Activated CD8-positive, alpha-beta T cell treated with anti-CD3 and anti-CD28 coated beads, Interleukin-2, amount 10 ng/mL, durations not matched to agents 7 days and 5 days (primary cell): ENCODE measurements at regions not wholly inside any gene's neighbourhood (a gene's known extent, or its start where the extent isn't known, plus 50 kb on each side); places are given as distances from the start of the nearest gene placed in this dataset.

Experiments used
- ATAC-seq: fragments of 150-1000 bp; cut with Tn5 transposase; one replicate; pipeline ENCODE4 v1.10.0; 2021; ENCODE audit warnings: moderate library complexity
- CTCF ChIA-PET: fragments of 350-600 bp; sonication (Branson Sonifier 250); formaldehyde crosslinking; loops from one replicate; lab custom pipeline; 2021; ENCODE audit warnings: antibody characterized with exemption; lab: Charles Lee
- POLR2A ChIA-PET: fragments of 350-600 bp; sonication (Branson Sonifier 250); formaldehyde crosslinking; loops from one replicate; lab custom pipeline; 2021; ENCODE audit warnings: antibody characterized with exemption; lab: Charles Lee
- DNase-seq: peaks from one replicate; pipeline ENCODE4 v3.0.0-alpha.2; 2020
- H3K27ac Mint-ChIP-seq: one replicate; pipeline ENCODE4 v1.8.0; 2021; ENCODE audit warnings: mild to moderate bottlenecking, mixed read lengths
- H3K27me3 Mint-ChIP-seq: one replicate; pipeline ENCODE4 v1.8.0; 2021; ENCODE audit warnings: low read depth, mixed read lengths
- H3K36me3 Mint-ChIP-seq: one replicate; pipeline ENCODE4 v1.8.0; 2021; ENCODE audit warnings: low read depth, mixed read lengths
- H3K4me1 Mint-ChIP-seq: one replicate; pipeline ENCODE4 v1.8.0; 2021; ENCODE audit warnings: low read depth, mixed read lengths
- H3K4me3 Mint-ChIP-seq: one replicate; pipeline ENCODE4 v1.8.0; 2021; ENCODE audit warnings: mild to moderate bottlenecking, mixed read lengths
- H3K9me3 Mint-ChIP-seq: one replicate; pipeline ENCODE4 v1.8.0; 2022; ENCODE audit warnings: mixed read lengths; ENCODE audit not compliant: insufficient read depth

DNA sequence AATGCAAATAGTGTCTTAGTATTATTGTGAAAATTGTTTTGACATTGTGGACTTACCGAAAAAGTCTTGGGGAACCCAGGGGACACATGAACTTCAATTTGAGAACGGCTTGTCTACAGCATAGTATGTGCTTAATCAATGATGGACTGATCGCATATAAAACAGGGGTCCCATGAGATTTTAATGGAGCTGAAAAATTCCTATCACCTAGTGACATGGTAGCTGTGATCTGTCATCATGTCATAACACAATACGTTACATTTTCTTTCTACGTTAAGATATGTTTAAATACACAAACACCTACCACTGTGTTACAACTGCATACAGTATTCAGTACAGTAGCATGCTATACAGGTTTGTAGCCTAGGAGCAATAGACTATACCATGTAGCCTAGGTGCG, 153.3 kb upstream of the FOXD3 start:
- DNase-seq = no peak
- no peak overlapping the region for H3K27ac Mint-ChIP-seq
- H3K9me3 Mint-ChIP-seq = no peaks in the 10 kb centered on the region
- no peak for ATAC-seq
- H3K27me3 Mint-ChIP-seq = peaks cover 5% of the 10 kb centered on the region
- CTCF ChIA-PET = no interaction called here
- H3K4me1 Mint-ChIP-seq = no peaks in the 10 kb centered on the region
- H3K36me3 Mint-ChIP-seq = no peaks in the 10 kb centered on the region
- no peak overlapping the region for H3K4me3 Mint-ChIP-seq
- POLR2A ChIA-PET = no interaction called here

DNA sequence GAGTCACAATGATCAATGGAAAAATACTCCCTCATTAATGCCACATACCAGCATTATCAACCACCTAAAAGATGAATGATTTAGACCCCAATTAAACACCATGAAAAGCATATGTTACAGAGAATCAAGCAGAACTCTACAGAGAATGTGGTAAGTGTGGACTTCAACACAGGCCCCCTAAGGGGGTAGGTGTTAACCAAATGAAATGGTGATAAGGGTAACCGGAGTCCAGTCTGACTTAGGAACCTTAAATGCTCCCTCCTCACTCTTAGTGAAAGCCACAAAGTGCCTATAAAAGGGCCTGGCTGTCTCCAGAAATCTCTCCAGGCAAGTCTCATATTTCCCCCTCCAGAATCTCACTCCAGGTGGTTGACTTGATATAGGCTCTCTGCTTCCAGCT, 149.2 kb upstream of the FOXD3 start:
- ATAC-seq = no peak
- ChIA-PET CTCF (no interaction called here), POLR2A (no interaction called here)
- H3K27me3 Mint-ChIP-seq = peaks cover 4% of the 10 kb centered on the region
- no peaks in the 10 kb centered on the region for H3K36me3 Mint-ChIP-seq
- H3K9me3 Mint-ChIP-seq = no peaks in the 10 kb centered on the region
- no peaks in the 10 kb centered on the region for H3K4me1 Mint-ChIP-seq
- no peak overlapping the region for H3K27ac Mint-ChIP-seq
- DNase-seq = no peak
- H3K4me3 Mint-ChIP-seq = no peak overlapping the region

DNA sequence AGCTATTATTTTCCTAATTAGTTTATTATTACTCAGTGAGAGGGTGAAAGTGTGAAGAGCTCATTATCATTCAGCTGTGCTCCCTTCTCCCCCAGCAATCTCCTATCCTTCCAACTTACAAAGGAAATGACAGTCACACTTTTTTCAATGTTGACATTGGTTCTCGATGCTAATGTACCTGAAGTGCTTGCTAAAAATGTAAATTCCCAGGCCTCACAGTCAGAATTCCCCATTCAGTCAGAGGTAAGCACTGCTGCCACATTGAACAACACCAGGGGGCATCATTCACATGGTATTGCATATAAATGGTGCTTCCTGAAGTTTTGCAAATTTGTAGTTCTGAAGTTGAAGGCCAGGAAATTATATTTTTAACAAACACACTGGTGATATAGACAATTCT, 132.7 kb upstream of the FOXD3 start:
- ATAC-seq (no peak), DNase-seq (no peak)
- no peak overlapping the region for H3K27ac Mint-ChIP-seq
- H3K4me3 Mint-ChIP-seq = no peak overlapping the region
- CTCF ChIA-PET = no interaction called here
- POLR2A ChIA-PET = no interaction called here
- no peaks in the 10 kb centered on the region for H3K36me3 Mint-ChIP-seq
- no peaks in the 10 kb centered on the region for H3K9me3 Mint-ChIP-seq
- no peaks in the 10 kb centered on the region for H3K4me1 Mint-ChIP-seq
- H3K27me3 Mint-ChIP-seq = peaks cover 5% of the 10 kb centered on the region

DNA sequence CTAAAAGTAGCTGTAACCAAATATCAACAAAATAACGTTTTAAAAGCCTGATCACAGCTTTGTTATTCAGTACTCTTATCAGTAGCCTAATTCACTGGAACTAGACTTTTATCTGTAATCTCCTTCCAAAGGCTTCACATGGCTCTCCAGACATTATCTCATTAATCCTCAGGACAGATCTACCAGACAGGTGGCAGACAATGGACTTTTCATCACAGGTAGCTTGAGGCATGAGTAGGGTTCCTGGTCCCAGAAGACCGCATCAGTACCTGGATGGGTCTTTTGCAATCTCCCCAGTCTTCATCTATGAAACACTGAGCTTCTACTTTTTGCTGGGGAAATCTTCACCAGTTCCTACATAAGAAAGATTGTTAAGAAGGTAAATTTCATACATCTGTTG, 132.2 kb upstream of the FOXD3 start:
- no peak for ATAC-seq
- DNase-seq = no peak
- no peak overlapping the region for H3K27ac Mint-ChIP-seq
- H3K27me3 Mint-ChIP-seq = peaks cover 3% of the 10 kb centered on the region
- ChIA-PET CTCF (interaction anchor here (1.2 kb wide), 1 partner anchor 252 kb away, joined by 3 read pairs; no protein-coding TSS in a partner anchor), POLR2A (no interaction called here)
- H3K4me1 Mint-ChIP-seq = no peaks in the 10 kb centered on the region
- H3K4me3 Mint-ChIP-seq = no peak overlapping the region
- H3K36me3 Mint-ChIP-seq = no peaks in the 10 kb centered on the region
- H3K9me3 Mint-ChIP-seq = no peaks in the 10 kb centered on the region

DNA sequence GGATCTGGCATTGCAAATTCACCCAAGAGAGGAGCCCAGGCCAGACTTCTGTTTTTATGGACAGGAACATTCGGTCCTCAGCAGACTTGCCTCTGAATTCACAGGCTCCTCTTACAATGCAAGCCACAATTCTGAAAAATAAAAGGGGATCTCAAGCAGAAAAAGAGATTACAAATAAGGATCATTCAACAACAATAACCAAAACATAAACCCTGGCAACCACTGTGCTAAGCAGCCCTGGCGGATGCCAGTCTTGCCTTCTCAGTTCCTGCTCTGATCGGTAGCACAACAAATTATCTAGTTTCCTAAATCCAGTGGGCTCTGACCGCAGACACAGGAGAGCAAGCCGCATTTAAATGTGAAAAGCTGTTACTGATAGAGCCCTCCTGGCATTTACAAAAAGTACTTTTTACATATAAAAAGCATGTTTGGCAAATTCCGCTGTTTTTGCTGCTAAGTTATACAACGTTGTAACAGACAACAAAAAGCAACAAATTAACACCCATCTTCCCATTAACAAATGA, 123.4 kb upstream of the FOXD3 start:
- Mint-ChIP-seq H3K27me3 (no peaks in the 10 kb centered on the region), H3K36me3 (no peaks in the 10 kb centered on the region), H3K27ac (no peak overlapping the region), H3K4me1 (no peaks in the 10 kb centered on the region), H3K9me3 (no peaks in the 10 kb centered on the region), H3K4me3 (no peak overlapping the region)
- ATAC-seq = no peak
- ChIA-PET POLR2A (no interaction called here), CTCF (no interaction called here)
- DNase-seq = no peak

DNA sequence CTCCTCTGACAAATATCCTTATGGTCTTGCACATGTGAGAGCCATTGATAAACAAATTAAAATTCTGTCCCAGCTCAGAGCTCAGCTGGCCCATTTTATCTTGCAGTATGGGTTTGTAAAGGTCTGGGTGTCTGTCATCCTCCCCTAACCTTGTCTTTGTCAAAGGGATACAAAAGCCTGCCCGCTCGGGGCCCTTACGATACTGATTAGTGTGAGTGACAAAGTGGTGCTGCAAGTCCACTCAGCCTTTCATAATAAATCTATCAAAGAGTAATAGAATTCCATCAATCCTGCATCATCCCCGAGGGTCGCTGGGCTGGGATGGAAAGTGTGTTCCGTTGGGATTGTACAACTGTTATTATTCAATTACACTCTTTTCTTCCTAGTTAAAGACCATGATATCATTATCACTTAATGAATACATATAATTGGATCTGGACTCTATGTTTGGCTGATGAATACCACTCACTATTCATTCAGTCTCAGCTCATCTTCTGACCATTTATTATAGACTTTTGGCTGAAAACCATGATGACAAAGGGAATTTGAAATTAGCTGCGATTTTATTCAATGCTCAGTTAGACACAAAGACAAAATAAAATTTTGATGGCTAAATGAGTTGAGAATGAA, 122.5 kb upstream of the FOXD3 start:
- ATAC-seq = no peak
- no peaks in the 10 kb centered on the region for H3K36me3 Mint-ChIP-seq
- ChIA-PET POLR2A (no interaction called here), CTCF (no interaction called here)
- no peak overlapping the region for H3K27ac Mint-ChIP-seq
- DNase-seq = no peak
- H3K4me1 Mint-ChIP-seq = no peaks in the 10 kb centered on the region
- no peak overlapping the region for H3K4me3 Mint-ChIP-seq
- no peaks in the 10 kb centered on the region for H3K9me3 Mint-ChIP-seq
- no peaks in the 10 kb centered on the region for H3K27me3 Mint-ChIP-seq

DNA sequence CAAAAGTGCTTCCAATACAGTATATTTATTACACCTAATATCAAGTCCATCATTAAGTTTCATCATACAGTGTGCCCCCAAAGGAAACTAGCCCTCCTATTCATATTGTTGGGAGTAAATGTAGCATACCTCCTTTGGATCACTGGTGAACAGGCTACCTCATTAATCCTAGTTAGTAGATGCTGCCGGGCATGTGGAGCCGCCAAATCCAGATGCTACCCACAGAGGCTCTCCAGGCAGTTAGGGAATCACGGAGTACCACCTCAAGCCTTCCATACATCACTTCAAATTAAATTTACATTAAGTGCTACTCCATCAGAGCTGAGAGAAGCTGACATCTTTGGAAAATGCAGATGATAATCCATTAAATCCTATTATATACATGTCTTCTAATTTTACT, 121.7 kb upstream of the FOXD3 start:
- no peak for ATAC-seq
- ChIA-PET POLR2A (no interaction called here), CTCF (no interaction called here)
- H3K36me3 Mint-ChIP-seq = no peaks in the 10 kb centered on the region
- H3K27ac Mint-ChIP-seq = no peak overlapping the region
- H3K4me1 Mint-ChIP-seq = no peaks in the 10 kb centered on the region
- no peaks in the 10 kb centered on the region for H3K27me3 Mint-ChIP-seq
- no peak for DNase-seq
- no peaks in the 10 kb centered on the region for H3K9me3 Mint-ChIP-seq
- no peak overlapping the region for H3K4me3 Mint-ChIP-seq

DNA sequence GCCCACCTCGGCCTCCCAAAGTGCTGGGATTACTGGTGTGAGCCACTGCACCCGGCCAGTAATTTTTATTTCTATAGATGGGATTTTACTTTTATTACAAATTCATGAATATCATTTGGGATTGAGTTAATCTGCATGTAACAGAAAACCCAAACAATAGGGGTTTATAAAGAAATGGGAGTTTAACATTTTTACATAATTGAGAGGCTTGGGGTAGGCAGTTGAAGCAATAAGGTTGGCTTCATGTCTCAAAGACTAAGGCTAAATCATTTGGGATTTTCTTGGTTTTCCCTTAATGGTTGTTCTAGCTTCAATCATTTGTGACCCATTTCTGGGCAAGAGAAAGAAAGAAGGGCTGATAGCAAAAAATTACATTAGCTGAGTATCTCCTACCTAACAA, 118.7 kb upstream of the FOXD3 start:
- Mint-ChIP-seq H3K4me3 (no peak overlapping the region), H3K36me3 (no peaks in the 10 kb centered on the region), H3K9me3 (no peaks in the 10 kb centered on the region), H3K4me1 (no peaks in the 10 kb centered on the region), H3K27me3 (no peaks in the 10 kb centered on the region), H3K27ac (no peak overlapping the region)
- POLR2A ChIA-PET = no interaction called here
- DNase-seq (no peak), ATAC-seq (no peak)
- CTCF ChIA-PET = no interaction called here

DNA sequence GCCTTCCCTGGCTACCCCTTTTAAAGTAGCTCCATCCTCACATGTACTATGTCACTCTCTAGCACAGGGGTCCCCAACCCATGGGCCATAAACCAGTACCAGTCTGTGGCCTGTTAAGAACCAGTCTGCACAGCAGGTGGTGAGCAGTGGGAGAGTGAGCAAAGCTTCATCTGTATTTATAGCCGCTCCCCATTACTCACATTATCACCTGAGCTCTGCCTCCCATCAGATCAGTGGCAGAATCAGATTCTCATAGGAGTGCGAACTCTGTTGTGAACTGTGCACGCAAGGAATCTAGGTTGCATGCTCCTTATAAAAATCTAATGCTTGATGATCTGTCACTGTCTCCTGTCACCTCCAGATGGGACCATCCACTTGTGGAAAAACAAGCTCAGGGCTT, 116.6 kb upstream of the FOXD3 start:
- Mint-ChIP-seq H3K9me3 (no peaks in the 10 kb centered on the region), H3K27me3 (peaks cover 2% of the 10 kb centered on the region), H3K4me1 (no peaks in the 10 kb centered on the region), H3K4me3 (no peak overlapping the region), H3K36me3 (no peaks in the 10 kb centered on the region), H3K27ac (no peak overlapping the region)
- ChIA-PET POLR2A (no interaction called here), CTCF (no interaction called here)
- no peak for DNase-seq
- ATAC-seq = no peak

DNA sequence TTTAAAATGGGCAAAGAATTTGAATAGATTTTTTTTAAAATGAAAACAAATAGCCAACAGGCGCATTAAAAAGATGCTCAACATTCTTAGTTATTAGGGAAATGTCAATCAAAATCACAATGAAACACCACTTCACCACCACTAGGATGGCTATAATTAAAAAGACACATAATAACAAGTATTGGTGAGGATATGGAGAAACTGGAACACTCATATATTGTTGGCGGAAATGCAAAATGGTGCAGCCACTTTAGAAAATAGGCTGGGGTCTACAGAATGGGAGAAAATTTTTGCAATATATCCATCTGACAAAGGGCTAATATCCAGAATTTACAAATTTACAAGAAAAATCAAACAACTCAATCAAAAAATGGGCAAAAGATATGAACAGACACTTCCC, 107.8 kb upstream of the FOXD3 start:
- no peaks in the 10 kb centered on the region for H3K27me3 Mint-ChIP-seq
- ChIA-PET POLR2A (no interaction called here), CTCF (no interaction called here)
- no peak overlapping the region for H3K4me3 Mint-ChIP-seq
- DNase-seq (no peak), ATAC-seq (no peak)
- H3K36me3 Mint-ChIP-seq = no peaks in the 10 kb centered on the region
- H3K27ac Mint-ChIP-seq = no peak overlapping the region
- peaks cover 6% of the 10 kb centered on the region for H3K9me3 Mint-ChIP-seq
- H3K4me1 Mint-ChIP-seq = no peaks in the 10 kb centered on the region

DNA sequence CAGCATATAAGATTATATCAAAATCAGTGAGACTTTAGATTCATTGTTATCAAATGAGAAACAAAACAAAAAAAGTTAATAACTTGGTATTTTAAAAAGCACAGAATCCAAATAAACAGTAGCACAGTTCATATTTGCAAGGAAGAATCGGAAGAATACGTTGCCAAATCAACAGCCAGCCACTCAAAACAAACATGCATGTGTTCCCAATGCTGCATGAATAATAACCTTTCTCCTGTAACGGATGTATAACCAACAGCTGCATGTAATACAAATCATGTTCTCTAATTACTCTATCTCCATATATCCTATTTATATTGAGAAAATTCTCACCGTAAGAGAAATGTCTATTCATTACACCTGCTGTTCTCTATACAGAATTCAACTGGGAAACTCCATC, 98.9 kb upstream of the FOXD3 start:
- POLR2A ChIA-PET = no interaction called here
- Mint-ChIP-seq H3K27me3 (no peaks in the 10 kb centered on the region), H3K9me3 (no peaks in the 10 kb centered on the region), H3K4me1 (no peaks in the 10 kb centered on the region), H3K27ac (no peak overlapping the region), H3K4me3 (no peak overlapping the region), H3K36me3 (no peaks in the 10 kb centered on the region)
- no peak for DNase-seq
- no peak for ATAC-seq
- CTCF ChIA-PET = no interaction called here

DNA sequence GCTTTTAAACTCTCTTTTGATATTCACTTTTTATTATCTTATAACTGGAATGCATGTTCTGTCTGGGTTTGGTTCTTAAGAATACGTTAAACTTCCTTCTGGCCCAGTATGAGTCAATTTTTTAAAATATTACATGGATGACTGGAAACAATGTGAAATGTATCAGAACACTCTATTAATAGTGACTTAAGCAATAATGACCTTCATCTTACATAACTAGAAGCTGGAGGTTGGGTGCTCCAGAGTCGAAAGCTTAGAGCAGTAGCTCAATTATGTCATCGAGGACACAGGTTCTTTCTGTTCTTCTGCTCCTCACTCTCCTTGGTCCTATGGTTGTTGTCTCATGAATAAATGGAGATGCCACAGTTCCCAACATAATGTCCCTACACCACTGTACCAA, 91.6 kb upstream of the FOXD3 start:
- Mint-ChIP-seq H3K4me1 (no peaks in the 10 kb centered on the region), H3K27ac (no peak overlapping the region), H3K36me3 (no peaks in the 10 kb centered on the region), H3K9me3 (peaks cover 4% of the 10 kb centered on the region), H3K27me3 (no peaks in the 10 kb centered on the region), H3K4me3 (no peak overlapping the region)
- ChIA-PET POLR2A (no interaction called here), CTCF (no interaction called here)
- ATAC-seq (no peak), DNase-seq (no peak)

DNA sequence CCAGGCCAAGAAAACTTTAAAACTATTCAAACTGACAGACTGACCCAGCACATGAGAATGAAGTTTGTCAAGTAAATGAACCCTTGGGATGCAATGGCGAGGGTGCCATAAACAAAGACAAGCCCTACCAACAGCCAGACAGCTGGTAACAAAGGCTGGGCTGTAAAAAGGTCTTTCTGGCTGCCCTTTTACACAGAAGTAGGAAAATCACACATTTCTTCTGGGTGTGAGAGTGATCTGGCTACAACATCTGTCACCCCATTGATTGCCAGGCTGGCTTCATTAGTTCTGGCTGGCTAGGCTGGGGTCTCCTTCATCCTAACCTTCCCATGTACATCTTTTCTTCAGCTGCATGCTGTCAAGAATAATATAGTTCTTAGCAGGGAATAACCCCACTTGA, 83.6 kb upstream of the FOXD3 start:
- ChIA-PET POLR2A (no interaction called here), CTCF (no interaction called here)
- Mint-ChIP-seq H3K4me1 (no peaks in the 10 kb centered on the region), H3K36me3 (no peaks in the 10 kb centered on the region), H3K27me3 (no peaks in the 10 kb centered on the region), H3K9me3 (peaks cover 4% of the 10 kb centered on the region), H3K4me3 (no peak overlapping the region), H3K27ac (no peak overlapping the region)
- DNase-seq (no peak), ATAC-seq (no peak)
